ENCODE measurements at regions not wholly inside any gene's neighbourhood (a gene's known extent, or its start where the extent isn't known, plus 50 kb on each side); places are given as distances from the start of the nearest gene placed in this dataset.

DNA sequence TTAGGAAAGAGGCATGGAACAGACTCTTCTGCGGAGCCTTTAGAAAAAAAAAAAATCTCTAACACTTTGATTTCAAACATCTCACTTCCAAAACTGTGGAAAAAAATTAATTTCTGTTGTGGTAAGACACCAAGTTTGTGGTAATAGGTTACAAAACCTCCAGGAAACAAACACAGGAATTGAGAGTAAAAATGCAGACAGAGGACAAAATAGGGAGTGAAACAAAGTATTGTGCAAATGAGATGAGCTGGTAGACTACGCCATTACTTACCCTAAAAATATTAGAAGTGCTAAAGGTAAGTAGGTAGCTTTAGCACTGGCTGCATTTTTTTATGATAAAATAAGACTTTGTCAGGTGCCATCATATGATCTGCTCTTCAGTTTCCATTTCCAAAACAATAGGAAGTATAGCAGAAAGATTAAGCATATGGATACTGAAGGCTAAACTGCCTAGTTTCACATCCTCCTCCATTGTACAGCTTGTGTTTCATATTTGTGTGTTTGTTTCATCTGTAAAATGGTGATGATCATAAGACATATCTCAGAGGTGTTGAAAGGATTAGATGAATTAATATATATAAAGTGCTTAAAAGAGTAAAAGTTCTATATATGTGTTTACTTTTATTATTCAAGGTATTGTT lies 309.2 kb downstream of the NR4A2 start:
- no peak overlapping the region for H3K27ac ChIP-seq (ENCODE audit: low read depth, low read length)
- peaks cover 0 to 2% of the 10 kb centered on the region in 2 experiments for H3K4me1 ChIP-seq (ENCODE audit: control insufficient read depth in 1 of 2, insufficient read depth in 2 of 2, low read length in 2 of 2)
- no peak overlapping the region for H4K8ac ChIP-seq (ENCODE audit: low read depth, low read length)
- no peak overlapping the region for H4K12ac ChIP-seq (ENCODE audit: low read depth, low read length)
- no peak overlapping the region for H3K4ac ChIP-seq (ENCODE audit: low read depth, low read length)
- no peaks in the 10 kb centered on the region for H3K27me3 ChIP-seq (ENCODE audit: insufficient read depth, low read length)
- H3K4me3 ChIP-seq (ENCODE audit: low read depth, low read length): no peak overlapping the region
- no peak overlapping the region for H2BK12ac ChIP-seq (ENCODE audit: low read length)
- no peaks in the 10 kb centered on the region for H3K36me3 ChIP-seq (ENCODE audit: control insufficient read depth in 1 of 2, insufficient read depth in 2 of 2, low read length in 2 of 2)
- peak in 1 of 2 donors; percentile 31 for DNase-seq
- no peak overlapping the region for H2AK5ac ChIP-seq (ENCODE audit: low read length)
- no peak overlapping the region for H3K4me2 ChIP-seq (ENCODE audit: low read length)
- H2BK120ac ChIP-seq (ENCODE audit: insufficient read depth, low read length, poor library complexity): no peak overlapping the region
- H3K14ac ChIP-seq (ENCODE audit: low read length): no peak overlapping the region
- no CpG with 5 or more reads among the region's 2 CpGs for WGBS (ENCODE audit: extremely low coverage, insufficient coverage, insufficient read length)
- no peak overlapping the region for H2AFZ ChIP-seq (ENCODE audit: insufficient read depth, low read length, poor library complexity)
- no peaks in the 10 kb centered on the region for H3K9me3 ChIP-seq (ENCODE audit: insufficient read depth, low read depth, low read length)
- H3K79me1 ChIP-seq (ENCODE audit: low read length): no peaks in the 10 kb centered on the region
- no peaks in the 10 kb centered on the region for H3K79me2 ChIP-seq (ENCODE audit: control insufficient read depth, insufficient read depth, low read length, poor library complexity)
- H3K23ac ChIP-seq (ENCODE audit: low read length): no peak overlapping the region
- no peak overlapping the region for H3K18ac ChIP-seq (ENCODE audit: low read length)
- H3K9ac ChIP-seq (ENCODE audit: low read length): no peak overlapping the region
- H2BK5ac ChIP-seq (ENCODE audit: low read depth, low read length, poor library complexity): no peak overlapping the region
- H4K91ac ChIP-seq (ENCODE audit: low read depth, low read length): no peak overlapping the region

DNA sequence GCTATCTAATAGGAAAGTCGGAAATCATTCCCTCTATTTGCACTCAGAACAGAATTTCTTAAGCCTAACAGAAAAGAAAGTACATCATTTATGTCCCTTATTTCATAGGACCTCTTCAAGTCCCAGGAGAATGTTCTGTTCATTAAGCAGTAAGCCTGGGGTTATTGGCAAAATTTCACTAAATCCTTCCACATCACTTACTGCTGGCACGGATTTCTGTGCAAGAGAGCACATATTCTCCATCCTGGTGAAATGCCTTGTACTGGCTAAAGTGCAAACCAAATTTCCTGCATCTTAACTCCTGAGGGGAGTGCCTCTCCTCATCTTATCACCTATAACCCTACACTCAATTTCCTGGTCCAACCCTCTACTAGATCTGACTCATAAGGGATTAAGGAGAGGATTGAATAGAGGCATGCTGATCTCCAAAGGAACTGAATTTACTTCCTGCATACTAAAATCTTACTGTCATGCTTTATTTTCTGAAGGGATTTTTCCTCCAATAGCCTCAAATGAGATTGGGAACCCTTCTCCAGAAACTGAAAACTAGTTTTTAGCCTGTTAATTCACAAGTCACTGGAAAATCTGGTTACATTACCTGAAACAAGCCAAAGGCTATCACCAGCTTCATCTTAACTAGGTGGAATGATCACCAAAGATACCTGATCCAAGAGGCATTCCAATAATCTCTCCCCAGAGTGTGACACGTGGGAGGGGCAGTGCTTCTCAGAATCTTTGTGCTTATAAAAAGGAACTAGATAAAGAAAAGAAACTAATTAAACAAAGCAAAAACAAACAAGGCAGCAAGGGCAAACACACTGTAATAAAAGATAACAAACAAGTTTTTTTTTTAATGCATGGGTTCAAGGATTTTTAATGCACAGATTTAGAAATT lies 311.1 kb downstream of the NR4A2 start:
- H2AK5ac ChIP-seq (ENCODE audit: low read length): no peak overlapping the region
- no peaks in the 10 kb centered on the region for H3K9me3 ChIP-seq (ENCODE audit: insufficient read depth, low read depth, low read length)
- no peak overlapping the region for H3K27ac ChIP-seq (ENCODE audit: low read depth, low read length)
- H2BK5ac ChIP-seq (ENCODE audit: low read depth, low read length, poor library complexity): no peak overlapping the region
- no peaks in the 10 kb centered on the region for H3K79me1 ChIP-seq (ENCODE audit: low read length)
- no peak overlapping the region for H4K8ac ChIP-seq (ENCODE audit: low read depth, low read length)
- no peak overlapping the region for H3K23ac ChIP-seq (ENCODE audit: low read length)
- H3K27me3 ChIP-seq (ENCODE audit: insufficient read depth, low read length): no peaks in the 10 kb centered on the region
- no peak overlapping the region for H4K12ac ChIP-seq (ENCODE audit: low read depth, low read length)
- no peak overlapping the region for H3K4ac ChIP-seq (ENCODE audit: low read depth, low read length)
- no CpG with 5 or more reads among the region's 3 CpGs for WGBS (ENCODE audit: extremely low coverage, insufficient coverage, insufficient read length)
- no peak overlapping the region for H4K91ac ChIP-seq (ENCODE audit: low read depth, low read length)
- H2BK120ac ChIP-seq (ENCODE audit: insufficient read depth, low read length, poor library complexity): no peak overlapping the region
- no peak overlapping the region for H3K9ac ChIP-seq (ENCODE audit: low read length)
- peak; percentile 22 to 74 for DNase-seq
- H3K4me1 ChIP-seq (ENCODE audit: control insufficient read depth in 1 of 2, insufficient read depth in 2 of 2, low read length in 2 of 2): peaks cover 0 to 2% of the 10 kb centered on the region in 2 experiments
- no peaks in the 10 kb centered on the region for H3K36me3 ChIP-seq (ENCODE audit: control insufficient read depth in 1 of 2, insufficient read depth in 2 of 2, low read length in 2 of 2)
- H3K18ac ChIP-seq (ENCODE audit: low read length): no peak overlapping the region
- H3K14ac ChIP-seq (ENCODE audit: low read length): no peak overlapping the region
- H2AFZ ChIP-seq (ENCODE audit: insufficient read depth, low read length, poor library complexity): no peak overlapping the region
- H2BK12ac ChIP-seq (ENCODE audit: low read length): no peak overlapping the region
- H3K79me2 ChIP-seq (ENCODE audit: control insufficient read depth, insufficient read depth, low read length, poor library complexity): no peaks in the 10 kb centered on the region
- H3K4me2 ChIP-seq (ENCODE audit: low read length): no peak overlapping the region
- H3K4me3 ChIP-seq (ENCODE audit: low read depth, low read length): no peak overlapping the region

DNA sequence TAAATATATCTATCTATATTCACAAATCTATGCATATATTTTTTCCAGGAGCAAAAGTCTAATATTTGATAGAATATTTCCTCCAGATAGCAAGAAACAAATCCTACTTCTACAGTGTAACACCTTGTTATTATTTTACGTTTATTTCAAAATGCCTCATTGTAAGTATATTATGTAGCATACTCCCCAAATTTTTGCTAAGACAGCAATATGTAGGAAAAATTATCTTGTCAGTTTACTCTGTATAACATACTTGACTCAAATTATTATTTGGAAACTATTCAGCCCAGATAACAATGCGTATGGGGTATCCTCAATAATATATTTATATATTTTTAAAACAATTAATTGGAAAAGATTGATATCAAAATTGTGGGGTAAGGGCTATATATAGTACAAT lies 313.2 kb downstream of the NR4A2 start:
- Histone ChIP-seq H3K9ac (ENCODE audit: low read length) (no peak overlapping the region), H4K12ac (ENCODE audit: low read depth, low read length) (no peak overlapping the region), H3K4me1 (ENCODE audit: control insufficient read depth in 1 of 2, insufficient read depth in 2 of 2, low read length in 2 of 2) (peaks cover 0 to 2% of the 10 kb centered on the region in 2 experiments), H2BK5ac (ENCODE audit: low read depth, low read length, poor library complexity) (no peak overlapping the region), H3K23ac (ENCODE audit: low read length) (no peak overlapping the region), H2BK12ac (ENCODE audit: low read length) (no peak overlapping the region), H4K8ac (ENCODE audit: low read depth, low read length) (no peak overlapping the region), H2BK120ac (ENCODE audit: insufficient read depth, low read length, poor library complexity) (no peak overlapping the region), H3K27ac (ENCODE audit: low read depth, low read length) (no peak overlapping the region), H3K79me1 (ENCODE audit: low read length) (no peaks in the 10 kb centered on the region), H3K36me3 (ENCODE audit: control insufficient read depth in 1 of 2, insufficient read depth in 2 of 2, low read length in 2 of 2) (no peaks in the 10 kb centered on the region), H3K9me3 (ENCODE audit: insufficient read depth, low read depth, low read length) (no peaks in the 10 kb centered on the region), H3K27me3 (ENCODE audit: insufficient read depth, low read length) (no peaks in the 10 kb centered on the region), H4K91ac (ENCODE audit: low read depth, low read length) (no peak overlapping the region), H3K79me2 (ENCODE audit: control insufficient read depth, insufficient read depth, low read length, poor library complexity) (no peaks in the 10 kb centered on the region), H3K4me3 (ENCODE audit: low read depth, low read length) (no peak overlapping the region), H3K18ac (ENCODE audit: low read length) (no peak overlapping the region), H3K14ac (ENCODE audit: low read length) (no peak overlapping the region), H3K4ac (ENCODE audit: low read depth, low read length) (no peak overlapping the region), H2AFZ (ENCODE audit: insufficient read depth, low read length, poor library complexity) (no peak overlapping the region), H2AK5ac (ENCODE audit: low read length) (no peak overlapping the region), H3K4me2 (ENCODE audit: low read length) (no peak overlapping the region)
- DNase-seq: no peak
- WGBS (ENCODE audit: extremely low coverage, insufficient coverage, insufficient read length): no CpG with 5 or more reads among the region's 2 CpGs

DNA sequence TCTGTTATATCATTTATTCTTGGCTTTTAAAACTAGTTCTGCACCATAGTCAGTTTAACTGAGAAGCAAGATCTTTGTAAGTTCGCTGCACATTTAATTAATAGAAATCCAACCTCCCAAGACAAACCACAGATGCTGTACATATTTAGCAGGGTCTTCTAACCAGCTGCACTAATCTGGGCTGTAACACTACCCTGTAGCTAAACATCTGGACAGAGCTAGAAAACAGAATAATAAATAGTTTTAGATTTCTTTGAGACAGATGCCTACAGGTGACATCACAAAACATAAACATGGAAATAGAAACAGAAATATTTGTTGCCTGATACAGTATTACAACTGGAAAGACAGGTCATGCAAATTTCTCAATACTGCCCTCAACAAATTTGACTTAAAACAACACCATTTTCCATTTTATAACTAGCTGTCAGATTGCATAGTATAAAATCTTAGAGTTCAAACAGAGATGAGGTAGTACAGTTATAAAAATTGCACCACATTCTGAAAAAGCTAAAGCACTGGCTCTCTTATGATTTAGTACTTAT lies 315.1 kb downstream of the NR4A2 start:
- Histone ChIP-seq H3K14ac (ENCODE audit: low read length) (no peak overlapping the region), H3K79me1 (ENCODE audit: low read length) (no peaks in the 10 kb centered on the region), H3K27me3 (ENCODE audit: insufficient read depth, low read length) (no peaks in the 10 kb centered on the region)

More for the DNA sequence above, 315.1 kb downstream of the NR4A2 start:
- H2AK5ac ChIP-seq (ENCODE audit: low read length): no peak overlapping the region
- no peak overlapping the region for H3K4ac ChIP-seq (ENCODE audit: low read depth, low read length)
- H3K36me3 ChIP-seq (ENCODE audit: control insufficient read depth in 1 of 2, insufficient read depth in 2 of 2, low read length in 2 of 2): no peaks in the 10 kb centered on the region
- H3K9me3 ChIP-seq (ENCODE audit: insufficient read depth, low read depth, low read length): no peaks in the 10 kb centered on the region
- peaks cover 0 to 2% of the 10 kb centered on the region in 2 experiments for H3K4me1 ChIP-seq (ENCODE audit: control insufficient read depth in 1 of 2, insufficient read depth in 2 of 2, low read length in 2 of 2)
- no peak overlapping the region for H3K4me2 ChIP-seq (ENCODE audit: low read length)
- no peak overlapping the region for H3K4me3 ChIP-seq (ENCODE audit: low read depth, low read length)
- no peak overlapping the region for H4K91ac ChIP-seq (ENCODE audit: low read depth, low read length)
- no peak overlapping the region for H3K18ac ChIP-seq (ENCODE audit: low read length)
- no peak overlapping the region for H2BK12ac ChIP-seq (ENCODE audit: low read length)
- H4K8ac ChIP-seq (ENCODE audit: low read depth, low read length): no peak overlapping the region
- DNase-seq: peak; percentile 3 to 67
- H3K79me2 ChIP-seq (ENCODE audit: control insufficient read depth, insufficient read depth, low read length, poor library complexity): no peaks in the 10 kb centered on the region
- H4K12ac ChIP-seq (ENCODE audit: low read depth, low read length): no peak overlapping the region
- H2AFZ ChIP-seq (ENCODE audit: insufficient read depth, low read length, poor library complexity): no peak overlapping the region
- no peak overlapping the region for H3K9ac ChIP-seq (ENCODE audit: low read length)
- H3K23ac ChIP-seq (ENCODE audit: low read length): no peak overlapping the region
- no peak overlapping the region for H2BK120ac ChIP-seq (ENCODE audit: insufficient read depth, low read length, poor library complexity)
- no peak overlapping the region for H2BK5ac ChIP-seq (ENCODE audit: low read depth, low read length, poor library complexity)
- no peak overlapping the region for H3K27ac ChIP-seq (ENCODE audit: low read depth, low read length)
- WGBS (ENCODE audit: extremely low coverage, insufficient coverage, insufficient read length): no CpG with 5 or more reads among the region's 1 CpG
